Keratinocyte (primary cell): ENCODE measurements at regions not wholly inside any gene's neighbourhood (a gene's known extent, or its start where the extent isn't known, plus 50 kb on each side); places are given as distances from the start of the nearest gene placed in this dataset.

Experiments
- CTCF ChIP-seq, 3 experiments: IDR thresholded peaks in 1 of 3; conservative IDR thresholded peaks in 1 of 3; optimal IDR thresholded peaks in 1 of 3; 2 replicates in 2 of 3; 3 replicates in 1 of 3; pipeline versions ENCODE3 to v1.5.1; 2011; ENCODE audit warnings: low read length in 3 of 3, mild to moderate bottlenecking in 3 of 3, moderate library complexity in 2 of 3, control low read depth in 1 of 3, inconsistent platforms in 1 of 3; ENCODE audit not compliant: insufficient read depth in 2 of 3; ENCODE audit errors: extremely low read depth in 1 of 3
- EZH2 ChIP-seq: IDR thresholded peaks from one replicate; pipeline ENCODE4 v1.6.1; 2012; ENCODE audit warnings: inconsistent platforms, mild to moderate bottlenecking, low read length, moderate library complexity

- TF ChIP-seq CTCF (optimal IDR thresholded peaks at IDR 0.05 in 1 of 3, IDR thresholded peaks at IDR 0.05 in 1 of 3, conservative IDR thresholded peaks at IDR 0.05 in 1 of 3; ENCODE audit: extremely low read depth in 1 of 3, insufficient read depth in 2 of 3, low read length in 3 of 3) (no peak), EZH2 (no peak)
Measured at GRCh38 chr2:187865025-187865424, 310.8 kb upstream of the TFPI start.
